ENCODE measurements at regions not wholly inside any gene's neighbourhood (a gene's known extent, or its start where the extent isn't known, plus 50 kb on each side); places are given as distances from the start of the nearest gene placed in this dataset.

- peak; percentile 46 for DNase-seq
- in situ Hi-C loops (cut with HindIII; ENCODE audit: low pct_ligation_motif_present, low pct_unique_long_range_greater_than_20kb, low sequenced_read_pairs) = no loop called here
These were observed 85.6 kb downstream of the CD8B2 start for GRCh38 chr2:106572541-106573450.

- DNase-seq = no peak
- in situ Hi-C loops (cut with HindIII; ENCODE audit: low pct_ligation_motif_present, low pct_unique_long_range_greater_than_20kb, low sequenced_read_pairs) = no loop called here
These were observed 86.6 kb downstream of the CD8B2 start for GRCh38 chr2:106573773-106574172.

GRCh38 chr2:106575955-106576354 lies 88.8 kb downstream of the CD8B2 start:
- in situ Hi-C loops (cut with HindIII; ENCODE audit: low pct_ligation_motif_present, low pct_unique_long_range_greater_than_20kb, low sequenced_read_pairs) = no loop called here
- no peak for DNase-seq

GRCh38 chr2:106577255-106577651 lies 90.1 kb downstream of the CD8B2 start:
- in situ Hi-C loops (cut with HindIII; ENCODE audit: low pct_ligation_motif_present, low pct_unique_long_range_greater_than_20kb, low sequenced_read_pairs) = no loop called here
- DNase-seq = no peak

GRCh38 chr2:106579750-106580197 lies 92.6 kb downstream of the CD8B2 start:
- in situ Hi-C loops (cut with HindIII; ENCODE audit: low pct_ligation_motif_present, low pct_unique_long_range_greater_than_20kb, low sequenced_read_pairs) = no loop called here
- no peak for DNase-seq

- in situ Hi-C loops (cut with HindIII; ENCODE audit: low pct_ligation_motif_present, low pct_unique_long_range_greater_than_20kb, low sequenced_read_pairs) = no loop called here
- no peak for DNase-seq
These were observed 93.1 kb downstream of the CD8B2 start for GRCh38 chr2:106580241-106580640.

GRCh38 chr2:106581328-106581727 lies 94.2 kb downstream of the CD8B2 start:
- in situ Hi-C loops (cut with HindIII; ENCODE audit: low pct_ligation_motif_present, low pct_unique_long_range_greater_than_20kb, low sequenced_read_pairs) = no loop called here
- DNase-seq = no peak

GRCh38 chr2:106581755-106582147 lies 94.6 kb downstream of the CD8B2 start:
- no peak for DNase-seq
- in situ Hi-C loops (cut with HindIII; ENCODE audit: low pct_ligation_motif_present, low pct_unique_long_range_greater_than_20kb, low sequenced_read_pairs) = no loop called here

GRCh38 chr2:106582148-106583143 lies 95.3 kb downstream of the CD8B2 start:
- DNase-seq = peak; percentile 84
- in situ Hi-C loops (cut with HindIII; ENCODE audit: low pct_ligation_motif_present, low pct_unique_long_range_greater_than_20kb, low sequenced_read_pairs) = no loop called here

- no peak for DNase-seq
- in situ Hi-C loops (cut with HindIII; ENCODE audit: low pct_ligation_motif_present, low pct_unique_long_range_greater_than_20kb, low sequenced_read_pairs) = no loop called here
These were observed 97.3 kb downstream of the CD8B2 start for GRCh38 chr2:106584304-106584954.

- peak; percentile 9 for DNase-seq
- in situ Hi-C loops (cut with HindIII; ENCODE audit: low pct_ligation_motif_present, low pct_unique_long_range_greater_than_20kb, low sequenced_read_pairs) = no loop called here
These were observed 109.7 kb downstream of the CD8B2 start for GRCh38 chr2:106596844-106597243.

GRCh38 chr2:106599540-106599939 lies 112.4 kb downstream of the CD8B2 start:
- in situ Hi-C loops (cut with HindIII; ENCODE audit: low pct_ligation_motif_present, low pct_unique_long_range_greater_than_20kb, low sequenced_read_pairs) = no loop called here
- DNase-seq = no peak

- DNase-seq = no peak
- in situ Hi-C loops (cut with HindIII; ENCODE audit: low pct_ligation_motif_present, low pct_unique_long_range_greater_than_20kb, low sequenced_read_pairs) = no loop called here
These were observed 114.9 kb downstream of the CD8B2 start for GRCh38 chr2:106602042-106602441.

- DNase-seq = no peak
- in situ Hi-C loops (cut with HindIII; ENCODE audit: low pct_ligation_motif_present, low pct_unique_long_range_greater_than_20kb, low sequenced_read_pairs) = no loop called here
These were observed 119.5 kb downstream of the CD8B2 start for GRCh38 chr2:106606652-106607051.

- in situ Hi-C loops (cut with HindIII; ENCODE audit: low pct_ligation_motif_present, low pct_unique_long_range_greater_than_20kb, low sequenced_read_pairs) = no loop called here
- no peak for DNase-seq
These were observed 120.2 kb downstream of the CD8B2 start for GRCh38 chr2:106607371-106607770.

GRCh38 chr2:106609780-106610179 lies 122.6 kb downstream of the CD8B2 start:
- DNase-seq = no peak
- in situ Hi-C loops (cut with HindIII; ENCODE audit: low pct_ligation_motif_present, low pct_unique_long_range_greater_than_20kb, low sequenced_read_pairs) = no loop called here

GRCh38 chr2:106614511-106615291 lies 127.5 kb downstream of the CD8B2 start:
- in situ Hi-C loops (cut with HindIII; ENCODE audit: low pct_ligation_motif_present, low pct_unique_long_range_greater_than_20kb, low sequenced_read_pairs) = no loop called here
- DNase-seq = peak; percentile 13

- DNase-seq = no peak
- in situ Hi-C loops (cut with HindIII; ENCODE audit: low pct_ligation_motif_present, low pct_unique_long_range_greater_than_20kb, low sequenced_read_pairs) = no loop called here
These were observed 131.4 kb downstream of the CD8B2 start for GRCh38 chr2:106618614-106619013.
